ENCODE measurements at regions not wholly inside any gene's neighbourhood (a gene's known extent, or its start where the extent isn't known, plus 50 kb on each side); places are given as distances from the start of the nearest gene placed in this dataset.

DNA sequence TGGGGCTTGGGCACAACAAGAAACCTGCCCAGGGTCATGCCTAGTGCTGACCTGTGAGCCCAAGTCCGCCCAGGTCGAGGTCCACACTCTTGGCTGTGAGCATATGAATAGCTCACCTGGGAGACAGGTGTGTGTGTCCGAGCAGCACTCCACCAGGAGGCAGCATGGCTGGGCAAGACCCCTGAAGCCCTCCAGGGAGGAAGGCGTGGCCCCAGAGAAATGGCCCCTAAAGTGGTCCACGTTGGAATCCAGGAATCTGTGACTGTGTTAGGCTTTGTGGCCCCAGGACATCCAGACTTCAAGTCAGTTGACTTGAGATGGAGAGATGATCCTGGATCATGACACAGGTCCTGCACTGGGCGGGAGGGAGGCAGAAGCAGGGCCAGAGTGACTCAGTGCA is 138.8 kb downstream of the CPZ start:
- Histone ChIP-seq H3K4me3 (no peak overlapping the region), H3K27ac (no peak overlapping the region), H3K27me3 (peaks cover 0 to 24% (median 9%) of the 10 kb centered on the region in 7 donors), H3K36me3 (no peaks in the 10 kb centered on the region), H3K4me1 (no peaks in the 10 kb centered on the region), H3K9me3 (peaks cover 0 to 21% (median 0%) of the 10 kb centered on the region in 11 donors)
- ATAC-seq (no peak), DNase-seq (no peak)
- intact Hi-C loops (cut with DNase I) = no loop called here
- 72 to 74% methylated on average over 6 of the region's 6 CpGs for WGBS, 2 donors
- TF ChIP-seq, protein P1, sequence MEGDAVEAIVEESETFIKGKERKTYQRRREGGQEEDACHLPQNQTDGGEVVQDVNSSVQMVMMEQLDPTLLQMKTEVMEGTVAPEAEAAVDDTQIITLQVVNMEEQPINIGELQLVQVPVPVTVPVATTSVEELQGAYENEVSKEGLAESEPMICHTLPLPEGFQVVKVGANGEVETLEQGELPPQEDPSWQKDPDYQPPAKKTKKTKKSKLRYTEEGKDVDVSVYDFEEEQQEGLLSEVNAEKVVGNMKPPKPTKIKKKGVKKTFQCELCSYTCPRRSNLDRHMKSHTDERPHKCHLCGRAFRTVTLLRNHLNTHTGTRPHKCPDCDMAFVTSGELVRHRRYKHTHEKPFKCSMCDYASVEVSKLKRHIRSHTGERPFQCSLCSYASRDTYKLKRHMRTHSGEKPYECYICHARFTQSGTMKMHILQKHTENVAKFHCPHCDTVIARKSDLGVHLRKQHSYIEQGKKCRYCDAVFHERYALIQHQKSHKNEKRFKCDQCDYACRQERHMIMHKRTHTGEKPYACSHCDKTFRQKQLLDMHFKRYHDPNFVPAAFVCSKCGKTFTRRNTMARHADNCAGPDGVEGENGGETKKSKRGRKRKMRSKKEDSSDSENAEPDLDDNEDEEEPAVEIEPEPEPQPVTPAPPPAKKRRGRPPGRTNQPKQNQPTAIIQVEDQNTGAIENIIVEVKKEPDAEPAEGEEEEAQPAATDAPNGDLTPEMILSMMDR (IDR thresholded peaks at IDR 0.05) = no peak

DNA sequence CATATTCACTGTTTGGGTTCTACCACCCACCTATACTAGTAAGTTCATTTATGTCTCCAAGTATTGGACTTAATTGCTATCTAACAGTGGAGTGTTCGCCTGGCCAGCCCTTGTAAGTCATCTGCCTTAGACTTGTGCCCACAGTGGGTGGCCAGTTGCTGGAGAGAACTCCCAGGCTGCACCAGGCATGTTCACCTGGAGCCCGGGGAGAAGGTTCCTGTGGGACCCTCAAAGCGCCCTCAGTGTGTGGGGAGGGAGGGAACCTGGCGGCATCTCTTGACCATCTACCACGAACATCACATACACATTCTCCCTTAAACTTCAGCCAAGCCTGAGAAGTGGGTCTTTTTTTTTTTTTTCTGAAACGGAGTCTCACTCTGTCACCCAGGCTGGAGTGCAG is 138.1 kb downstream of the CPZ start:
- TF ChIP-seq, protein P1 (IDR thresholded peaks at IDR 0.05) = no peak
- no peak overlapping the region for H3K4me3 ChIP-seq
- 86 to 89% methylated on average over 6 of the region's 6 CpGs for WGBS, 2 donors
- peaks cover 0 to 30% (median 16%) of the 10 kb centered on the region in 7 donors for H3K27me3 ChIP-seq
- ATAC-seq (no peak), DNase-seq (no peak)
- no peak overlapping the region for H3K27ac ChIP-seq
- H3K4me1 ChIP-seq = no peaks in the 10 kb centered on the region
- intact Hi-C loops (cut with DNase I) = no loop called here
- H3K9me3 ChIP-seq = peaks cover 0 to 21% (median 0%) of the 10 kb centered on the region in 11 donors
- no peaks in the 10 kb centered on the region for H3K36me3 ChIP-seq

DNA sequence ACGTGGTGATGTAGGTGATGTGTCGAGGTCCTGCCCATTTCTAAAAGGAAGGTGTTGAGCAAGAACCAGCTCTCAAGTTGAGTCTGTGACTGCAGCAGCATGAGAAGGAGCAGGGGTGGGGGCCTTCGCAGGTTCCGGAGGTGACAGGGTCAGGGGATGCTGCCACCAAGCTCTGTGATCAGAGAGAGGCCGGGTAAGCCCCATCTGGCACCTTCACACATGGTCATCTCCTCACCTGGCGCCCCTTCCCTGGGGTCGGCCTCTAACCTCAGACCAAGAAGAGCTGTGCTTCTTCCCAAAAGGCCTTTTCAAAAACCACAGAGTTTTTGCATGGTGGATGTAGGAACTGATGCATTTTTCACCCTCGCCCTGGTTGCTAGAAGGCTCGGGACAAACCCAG is 137.6 kb downstream of the CPZ start:
- intact Hi-C loops (cut with DNase I) = no loop called here
- DNase-seq (no peak), ATAC-seq (no peak)
- H3K4me3 ChIP-seq = no peak overlapping the region
- H3K27ac ChIP-seq = no peak overlapping the region
- H3K36me3 ChIP-seq = no peaks in the 10 kb centered on the region
- peaks cover 0 to 21% (median 0%) of the 10 kb centered on the region in 11 donors for H3K9me3 ChIP-seq
- H3K4me1 ChIP-seq = no peaks in the 10 kb centered on the region
- peaks cover 0 to 36% (median 21%) of the 10 kb centered on the region in 7 donors for H3K27me3 ChIP-seq
- WGBS, 2 donors = 83 to 84% methylated on average over 9 of the region's 9 CpGs
- TF ChIP-seq, protein P1 (IDR thresholded peaks at IDR 0.05) = no peak

GRCh38 chr4:8729408-8730149 is 137.0 kb downstream of the CPZ start:
- Histone ChIP-seq H3K36me3 (no peaks in the 10 kb centered on the region), H3K4me1 (no peaks in the 10 kb centered on the region), H3K27me3 (peaks cover 0 to 41% (median 27%) of the 10 kb centered on the region in 7 donors), H3K4me3 (no peak overlapping the region), H3K27ac (no peak overlapping the region), H3K9me3 (peaks cover 0 to 18% (median 0%) of the 10 kb centered on the region in 11 donors)
- DNase-seq (no peak), ATAC-seq (no peak)
- intact Hi-C loops (cut with DNase I) = no loop called here
- WGBS, 2 donors = 85 to 86% methylated on average over 18 of the region's 18 CpGs
- TF ChIP-seq, protein P1 (IDR thresholded peaks at IDR 0.05) = no peak

Measured in heart right ventricle (tissue), 16 donors.